ENCODE measurements at regions not wholly inside any gene's neighbourhood (a gene's known extent, or its start where the extent isn't known, plus 50 kb on each side); places are given as distances from the start of the nearest gene placed in this dataset.

DNA sequence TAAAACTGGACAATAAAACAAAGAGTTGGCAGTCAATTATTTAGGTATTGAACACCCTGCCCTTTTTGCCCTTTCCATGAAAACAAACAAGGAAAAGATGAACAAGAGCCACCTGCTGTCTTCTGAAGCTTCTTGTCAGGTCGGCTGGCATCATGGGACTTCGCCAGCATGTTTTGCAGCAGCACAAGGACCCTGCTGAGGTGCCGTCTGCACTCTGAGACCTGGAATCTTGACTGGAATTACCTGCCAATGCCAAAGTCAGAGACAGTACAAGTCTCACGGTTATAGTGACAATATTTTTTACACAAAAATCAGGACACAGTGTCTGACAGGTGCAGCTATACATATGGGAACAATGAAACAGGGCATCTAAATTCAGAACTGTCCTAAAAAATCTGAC lies 284.5 kb downstream of the GASK1B start:
- no peak for DNase-seq (ENCODE audit: low read depth)
- H3K4me3 ChIP-seq (ENCODE audit: control insufficient read depth, low read depth, low read length): no peak overlapping the region
- no peak for TF ChIP-seq CTCF (conservative IDR thresholded peaks at IDR 0.05; ENCODE audit: control insufficient read depth, insufficient read depth, low read depth, low read length)

GRCh38 chr4:157887316-157887715 lies 285.5 kb downstream of the GASK1B start:
- no peak for DNase-seq (ENCODE audit: low read depth)
- TF ChIP-seq CTCF (conservative IDR thresholded peaks at IDR 0.05; ENCODE audit: control insufficient read depth, insufficient read depth, low read depth, low read length): no peak
- H3K4me3 ChIP-seq (ENCODE audit: control insufficient read depth, low read depth, low read length): no peak overlapping the region

GRCh38 chr4:157886645-157887044 lies 286.2 kb downstream of the GASK1B start:
- H3K4me3 ChIP-seq (ENCODE audit: control insufficient read depth, low read depth, low read length): no peak overlapping the region
- DNase-seq (ENCODE audit: low read depth): peak; percentile 32
- TF ChIP-seq CTCF (conservative IDR thresholded peaks at IDR 0.05; ENCODE audit: control insufficient read depth, insufficient read depth, low read depth, low read length): no peak

- H3K4me3 ChIP-seq (ENCODE audit: control insufficient read depth, low read depth, low read length): no peak overlapping the region
- no peak for TF ChIP-seq CTCF (conservative IDR thresholded peaks at IDR 0.05; ENCODE audit: control insufficient read depth, insufficient read depth, low read depth, low read length)
- peak; percentile 2 for DNase-seq (ENCODE audit: low read depth)
These were observed 287.0 kb downstream of the GASK1B start for GRCh38 chr4:157885811-157886210.

- H3K4me3 ChIP-seq (ENCODE audit: control insufficient read depth, low read depth, low read length): no peak overlapping the region
- TF ChIP-seq CTCF (conservative IDR thresholded peaks at IDR 0.05; ENCODE audit: control insufficient read depth, insufficient read depth, low read depth, low read length): no peak
- no peak for DNase-seq (ENCODE audit: low read depth)
These were observed 289.9 kb downstream of the GASK1B start for GRCh38 chr4:157882901-157883300.

- TF ChIP-seq CTCF (conservative IDR thresholded peaks at IDR 0.05; ENCODE audit: control insufficient read depth, insufficient read depth, low read depth, low read length): no peak
- H3K4me3 ChIP-seq (ENCODE audit: control insufficient read depth, low read depth, low read length): no peak overlapping the region
- no peak for DNase-seq (ENCODE audit: low read depth)
These were observed 292.1 kb downstream of the GASK1B start for GRCh38 chr4:157880761-157881160.

- no peak for TF ChIP-seq CTCF (conservative IDR thresholded peaks at IDR 0.05; ENCODE audit: control insufficient read depth, insufficient read depth, low read depth, low read length)
- DNase-seq (ENCODE audit: low read depth): no peak
- no peak overlapping the region for H3K4me3 ChIP-seq (ENCODE audit: control insufficient read depth, low read depth, low read length)
These were observed 318.0 kb downstream of the GASK1B start for GRCh38 chr4:157854819-157855218.
